GM23338 (cell line): ENCODE measurements at regions not wholly inside any gene's neighbourhood (a gene's known extent, or its start where the extent isn't known, plus 50 kb on each side); places are given as distances from the start of the nearest gene placed in this dataset.

Experiments
- ATAC-seq: fragments of 200-7000 bp; cut with Tn5 transposase; 3 replicates; pipeline ENCODE4 v1.9.1; 2020
- DNase-seq: peaks from one replicate; pipeline ENCODE4 v3.0.0-alpha.2; 2015; ENCODE audit warnings: low spot score
- H2AFZ ChIP-seq: fragments of 200-600 bp; sonication (generic); 2 replicates; pipeline ENCODE4 v1.8.0; 2016; ENCODE audit warnings: antibody characterized with exemption, mild to moderate bottlenecking, moderate library complexity
- H3F3A ChIP-seq: fragments of 200-600 bp; sonication (generic); replicated peaks from 2 replicates; pipeline ENCODE4 v1.8.0; 2017; ENCODE audit warnings: antibody characterized with exemption, mixed run types, low read depth
- H3K27ac ChIP-seq: fragments of 200-600 bp; sonication (generic); 2 replicates; pipeline ENCODE4 v1.6.1; 2016; ENCODE audit warnings: low read depth
- H3K27me3 ChIP-seq: fragments of 200-600 bp; sonication (generic); 2 replicates; pipeline ENCODE4 v1.8.0; 2016; ENCODE audit warnings: mild to moderate bottlenecking, mixed run types, moderate library complexity; ENCODE audit not compliant: insufficient read depth
- H3K36me3 ChIP-seq: fragments of 200-600 bp; sonication (generic); 2 replicates; pipeline ENCODE4 v1.8.0; 2016; ENCODE audit warnings: mild to moderate bottlenecking; ENCODE audit not compliant: insufficient read depth
- H3K4me1 ChIP-seq: fragments of 200-600 bp; sonication (generic); 2 replicates; pipeline ENCODE4 v1.8.0; 2016; ENCODE audit warnings: mild to moderate bottlenecking, moderate library complexity; ENCODE audit not compliant: insufficient read depth
- H3K4me2 ChIP-seq: fragments of 200-600 bp; sonication (generic); 2 replicates; pipeline ENCODE4 v1.7.1; 2017; ENCODE audit warnings: mixed run types
- H3K4me3 ChIP-seq: fragments of 200-600 bp; sonication (generic); 2 replicates; pipeline ENCODE4 v1.6.1; 2016; ENCODE audit warnings: mixed run types
- H3K79me2 ChIP-seq: fragments of 200-600 bp; sonication (generic); replicated peaks from 2 replicates; pipeline ENCODE4 v1.8.0; 2017; ENCODE audit warnings: mild to moderate bottlenecking; ENCODE audit not compliant: insufficient read depth
- H3K9me2 ChIP-seq: fragments of 200-600 bp; sonication (generic); 2 replicates; pipeline ENCODE4 v1.8.0; 2017; ENCODE audit not compliant: insufficient read depth
- H4K20me1 ChIP-seq: fragments of 200-600 bp; sonication (generic); replicated peaks from 2 replicates; pipeline ENCODE4 v1.8.0; 2017; ENCODE audit warnings: mild to moderate bottlenecking; ENCODE audit not compliant: insufficient read depth
- H3K27ac Mint-ChIP-seq: 2 replicates; pipeline ENCODE4 v1.8.0; 2020; ENCODE audit warnings: inconsistent platforms, mild to moderate bottlenecking, moderate library complexity, mixed read lengths
- H3K27me3 Mint-ChIP-seq: 3 replicates; pipeline ENCODE4 v1.8.0; 2022; ENCODE audit warnings: low read depth, mild to moderate bottlenecking, moderate library complexity, mixed read lengths, inconsistent platforms; ENCODE audit not compliant: insufficient read depth, poor library complexity
- H3K36me3 Mint-ChIP-seq: 3 replicates; pipeline ENCODE4 v1.8.0; 2021; ENCODE audit warnings: low read depth, mild to moderate bottlenecking, inconsistent platforms, moderate library complexity, mixed read lengths
- H3K4me1 Mint-ChIP-seq: 3 replicates; pipeline ENCODE4 v1.8.0; 2020; ENCODE audit warnings: mild to moderate bottlenecking, inconsistent platforms, mixed read lengths
- H3K4me3 Mint-ChIP-seq: 3 replicates; pipeline ENCODE4 v1.8.0; 2021; ENCODE audit warnings: moderate library complexity, mild to moderate bottlenecking, inconsistent platforms, mixed read lengths
- H3K9me3 Mint-ChIP-seq: 3 replicates; pipeline ENCODE4 v1.8.0; 2020; ENCODE audit warnings: moderate library complexity, mild to moderate bottlenecking, inconsistent platforms, mixed read lengths
- CTCF ChIP-seq, 2 experiments: fragments of 200-600 bp in 1 of 2; sonication (generic) in 1 of 2; conservative IDR thresholded peaks; 2 replicates each; pipeline versions ENCODE4 v1.5.1 to v1.6.1; 2016 to 2017; ENCODE audit warnings: antibody characterized with exemption in 2 of 2, low read depth in 2 of 2, mild to moderate bottlenecking in 2 of 2, moderate library complexity in 1 of 2
- EZH2 ChIP-seq: fragments of 200-600 bp; sonication (generic); IDR thresholded peaks from one replicate; pipeline ENCODE4 v1.8.0; 2017; ENCODE audit warnings: antibody characterized with exemption, mild to moderate bottlenecking, low read depth; ENCODE audit not compliant: unreplicated experiment
- REST ChIP-seq: IDR thresholded peaks from one replicate; pipeline ENCODE4 v1.6.1; 2018; ENCODE audit warnings: antibody characterized with exemption; ENCODE audit not compliant: unreplicated experiment
- STAT1 ChIP-seq: IDR thresholded peaks from one replicate; pipeline ENCODE4 v1.6.1; 2016; ENCODE audit warnings: antibody characterized with exemption; ENCODE audit not compliant: unreplicated experiment
- ZNF462 ChIP-seq: fragments of 250-450 bp; sonication (Bioruptor Pico); IDR thresholded peaks from 2 replicates; pipeline ENCODE4 v1.5.0; 2020; ENCODE audit warnings: mild to moderate bottlenecking, moderate library complexity

GRCh38 chr3:102570511-102570910 is 135.7 kb downstream of the ZPLD1 start:
- Histone ChIP-seq H3K4me1 (no peaks in the 10 kb centered on the region), H3K4me2 (no peak overlapping the region), H3K4me3 (no peak overlapping the region), H4K20me1 (no peaks in the 10 kb centered on the region), H3K27ac (no peak overlapping the region), H3F3A (no peaks in the 10 kb centered on the region), H3K9me2 (peaks cover 3% of the 10 kb centered on the region; the same call in 1 of the 2 replicates), H3K27me3 (no peaks in the 10 kb centered on the region), H3K79me2 (no peaks in the 10 kb centered on the region), H2AFZ (no peak overlapping the region), H3K36me3 (no peaks in the 10 kb centered on the region)
- peaks cover 3% of the 10 kb centered on the region; the same call in 2 of the 3 replicates for H3K4me1 Mint-ChIP-seq
- no peak overlapping the region for H3K27ac Mint-ChIP-seq
- ATAC-seq = no peak
- H3K9me3 Mint-ChIP-seq = 0 out of 3 replicates have a peak, but pooled peaks cover 1% of the 10 kb centered on the region
- H3K4me3 Mint-ChIP-seq = no peak overlapping the region
- DNase-seq = no peak
- no peaks in the 10 kb centered on the region; the same call in 2 of the 3 replicates for H3K36me3 Mint-ChIP-seq
- no peak for TF ChIP-seq EZH2
- TF ChIP-seq REST = no peak
- no peak for TF ChIP-seq ZNF462 (CRISPR knock-in tag)
- no peak for TF ChIP-seq CTCF (conservative IDR thresholded peaks at IDR 0.05; ENCODE audit: low read depth in 2 of 2)
- TF ChIP-seq STAT1 = no peak
- H3K27me3 Mint-ChIP-seq = peaks cover 4% of the 10 kb centered on the region
